M059J (cell line): ENCODE measurements at regions not wholly inside any gene's neighbourhood (a gene's known extent, or its start where the extent isn't known, plus 50 kb on each side); places are given as distances from the start of the nearest gene placed in this dataset.
A peak's percentile ranks its signal among the peaks of the same experiment; 100 is the strongest.

ENCODE experiments used
- DNase-seq: peaks from one replicate; pipeline ENCODE4 v3.0.0-alpha.2; 2012; ENCODE audit warnings: low read depth

DNA sequence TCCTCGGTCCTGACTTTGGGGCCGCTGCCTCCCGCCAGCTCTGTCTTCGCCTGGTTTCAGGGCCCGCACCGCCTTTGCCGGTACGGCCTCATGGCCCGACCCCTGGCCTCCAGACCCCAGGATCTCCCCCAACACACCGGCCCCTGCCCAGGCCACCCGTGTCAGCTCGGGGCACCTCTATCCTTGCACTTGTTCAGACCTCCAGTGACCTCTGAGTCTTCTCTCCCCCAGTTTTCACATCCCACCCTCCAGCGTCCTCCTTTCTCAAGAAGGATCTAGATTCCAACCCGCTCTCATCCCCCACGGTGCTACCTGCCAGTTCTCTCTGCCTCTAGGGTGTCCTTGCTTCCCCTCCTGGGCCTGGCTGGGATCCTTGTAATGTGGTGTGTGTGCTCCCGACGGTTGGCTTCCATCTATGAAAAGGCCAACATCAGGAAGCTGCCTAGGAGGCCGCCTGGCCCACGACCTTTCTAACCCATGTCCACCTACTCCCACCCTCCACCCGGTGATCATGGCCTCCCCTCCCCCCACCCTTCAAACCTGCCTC, 61.1 kb downstream of the SPATA31C2 start:
- DNase-seq: peak; percentile 60

DNA sequence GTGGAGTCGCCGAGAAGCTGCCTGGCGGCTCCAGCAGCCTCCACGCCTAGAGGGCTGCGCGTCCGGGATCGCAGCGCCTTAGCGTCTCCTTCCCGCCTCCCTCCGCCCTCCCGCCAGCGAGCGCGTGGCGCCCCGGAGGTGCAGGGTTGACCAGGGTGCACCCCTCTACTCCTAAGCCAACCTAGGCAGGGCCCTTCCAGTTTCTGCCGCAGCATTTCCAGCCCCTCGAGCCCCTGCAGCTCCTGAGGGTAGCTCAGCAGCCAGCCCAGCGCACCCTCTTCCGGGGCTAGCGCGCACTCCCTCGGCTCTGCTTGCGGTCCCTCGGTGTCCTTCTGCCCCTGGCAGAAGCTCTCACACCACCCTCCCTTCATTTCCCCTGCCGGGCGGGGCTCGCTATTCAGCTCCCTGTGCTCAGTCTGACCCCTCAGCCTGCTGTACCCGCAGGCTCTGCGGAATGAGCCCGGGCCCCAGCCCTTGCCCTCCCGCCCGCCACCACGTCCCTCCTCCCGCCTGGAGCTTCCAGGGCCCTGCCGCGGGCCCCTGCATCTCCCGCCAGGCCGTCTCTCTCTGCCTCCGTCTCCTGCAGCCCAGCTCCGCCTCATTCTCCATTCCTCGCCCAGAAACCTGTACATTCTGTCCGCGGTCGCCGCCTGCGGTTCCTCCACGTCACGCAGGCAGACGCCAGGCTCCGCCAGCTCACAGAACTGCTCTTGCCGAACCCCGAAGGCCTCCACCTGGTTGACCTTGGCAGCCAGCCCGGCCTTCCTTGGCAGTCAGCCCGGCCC, 61.8 kb downstream of the SPATA31C2 start:
- DNase-seq: peak; percentile 98

DNA sequence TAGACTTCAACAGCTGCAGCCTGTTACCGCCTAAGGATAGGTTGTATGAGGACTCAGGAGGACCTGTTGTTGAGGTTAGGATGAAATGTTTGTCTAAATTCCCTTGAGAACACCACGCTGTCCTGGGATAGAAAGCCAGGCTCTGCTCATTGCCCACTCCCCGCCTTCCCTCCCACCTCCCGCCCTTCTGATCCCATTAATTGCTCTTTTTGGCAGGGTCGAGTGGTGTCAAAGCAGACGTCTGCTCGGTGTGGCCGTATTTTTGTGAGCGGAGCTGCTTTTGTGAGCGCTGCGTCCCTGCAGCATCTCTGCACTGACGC, 62.3 kb downstream of the SPATA31C2 start:
- DNase-seq: no peak

DNA sequence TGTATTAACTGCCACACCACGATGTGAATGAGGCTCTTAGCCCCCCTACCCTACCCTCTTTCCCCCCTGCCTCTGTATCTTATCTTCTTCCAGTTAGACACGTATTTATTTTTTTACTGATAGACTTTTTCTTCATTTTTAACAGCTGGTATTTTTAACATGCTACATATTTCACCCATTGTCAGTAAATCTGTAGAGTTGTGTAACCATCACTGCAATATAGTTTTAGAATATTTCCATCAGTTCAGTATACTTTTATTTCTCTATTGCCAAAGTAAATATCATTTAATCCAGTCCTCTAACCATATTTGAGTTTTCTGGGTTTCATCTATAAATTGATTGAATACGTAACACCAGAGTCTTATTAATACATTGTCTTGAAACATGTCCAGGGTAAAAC, 62.8 kb downstream of the SPATA31C2 start:
- DNase-seq: no peak

DNA sequence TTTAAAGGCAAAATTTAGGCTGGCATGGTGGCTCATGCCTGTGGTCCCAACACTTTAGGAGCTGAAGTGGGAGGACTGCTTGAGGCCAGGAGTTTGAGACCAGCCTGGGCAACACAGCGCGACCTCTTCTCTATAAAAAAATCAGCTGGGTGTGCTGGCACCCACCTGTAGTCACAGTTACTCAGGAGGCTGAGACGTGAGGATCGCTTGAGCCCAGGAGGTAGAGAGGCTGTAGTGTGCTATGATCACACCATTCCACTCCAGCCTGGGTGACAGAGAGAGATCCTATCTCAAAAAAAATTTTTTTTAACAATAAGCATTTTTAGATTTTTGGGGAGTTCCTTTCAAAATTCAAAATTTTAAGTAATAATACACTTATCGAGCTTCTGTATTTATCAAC, 63.3 kb downstream of the SPATA31C2 start:
- DNase-seq: no peak

DNA sequence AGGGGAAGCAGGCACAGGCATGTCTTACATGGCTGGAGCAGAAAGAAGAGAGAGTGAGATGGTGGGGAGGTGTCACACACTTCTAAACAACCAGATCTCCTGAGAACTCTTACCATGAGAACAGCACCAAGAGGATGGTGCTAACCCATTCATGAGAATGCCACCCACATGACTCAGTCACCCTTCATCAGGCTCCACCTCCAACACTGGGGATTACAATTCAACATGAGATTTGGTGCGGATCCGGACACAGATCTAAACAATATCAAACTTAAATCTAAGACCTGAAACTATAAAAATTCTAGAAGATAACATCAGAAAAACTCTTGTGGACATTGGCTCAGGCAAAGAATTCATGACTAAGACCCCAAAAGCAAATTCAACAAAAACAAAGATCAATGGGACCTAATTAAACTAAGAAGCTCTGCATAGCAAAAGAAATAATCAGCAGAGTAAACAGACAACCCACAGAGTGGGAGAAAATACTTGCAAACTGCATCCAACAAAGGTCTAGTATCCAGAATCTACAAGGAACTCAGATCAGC, 65.4 kb downstream of the SPATA31C2 start:
- peak; percentile 90 for DNase-seq

DNA sequence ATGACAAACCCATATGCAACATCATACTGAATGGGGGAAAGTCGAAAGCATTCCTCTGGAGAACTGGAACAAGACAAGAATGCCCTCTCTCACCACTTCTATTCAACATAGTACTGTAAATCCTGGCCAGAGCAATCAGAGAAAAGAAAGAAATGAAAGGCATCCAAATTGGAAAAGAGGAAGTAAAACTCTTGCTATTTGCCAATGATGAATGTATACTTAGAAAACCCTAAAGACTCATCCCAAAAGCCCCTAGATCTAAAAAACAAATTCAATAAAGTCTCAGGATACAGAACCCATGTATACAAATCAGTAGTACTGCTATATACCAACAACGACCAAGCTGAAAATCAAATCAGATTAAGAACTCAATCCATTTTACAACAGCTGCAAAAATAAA, 66.9 kb downstream of the SPATA31C2 start:
- DNase-seq: no peak

DNA sequence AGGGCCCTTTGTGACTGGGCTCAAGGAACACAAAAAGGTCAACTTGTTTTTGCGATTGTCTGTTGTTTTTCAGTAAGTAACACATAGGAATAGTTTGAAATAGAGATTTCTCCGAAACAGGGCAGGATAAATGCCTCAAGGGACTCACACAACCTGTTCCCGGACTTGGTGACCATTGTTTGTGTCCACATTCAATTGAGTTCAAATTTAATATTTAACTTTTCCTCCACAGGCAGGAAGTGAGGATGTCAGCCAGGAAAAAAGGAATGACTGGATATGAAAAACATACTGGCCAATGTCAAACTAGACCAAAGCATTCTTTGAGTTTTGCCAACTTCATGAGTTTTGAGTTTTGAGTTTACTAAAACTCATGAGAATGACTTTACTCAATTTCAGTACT, 72.7 kb downstream of the SPATA31C2 start:
- DNase-seq: no peak

DNA sequence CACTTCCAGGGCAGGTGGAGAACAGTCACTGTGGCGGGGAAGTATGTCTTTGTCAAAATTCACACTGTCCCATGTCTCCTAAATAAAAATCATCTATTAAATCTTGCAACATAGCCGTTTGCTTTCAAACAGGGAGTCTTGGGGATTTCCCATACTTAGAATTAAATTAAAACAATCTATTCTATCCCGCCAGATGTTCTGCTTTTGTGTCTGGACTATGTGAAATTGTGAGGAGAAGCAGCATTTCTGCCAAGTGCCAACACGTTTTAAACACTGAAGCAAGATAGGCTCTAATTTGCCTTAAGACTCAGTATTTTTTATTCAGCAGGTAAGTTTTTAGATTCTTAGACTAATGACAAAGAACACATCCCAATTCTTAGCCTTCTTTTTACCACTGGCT, 73.7 kb downstream of the SPATA31C2 start:
- no peak for DNase-seq

DNA sequence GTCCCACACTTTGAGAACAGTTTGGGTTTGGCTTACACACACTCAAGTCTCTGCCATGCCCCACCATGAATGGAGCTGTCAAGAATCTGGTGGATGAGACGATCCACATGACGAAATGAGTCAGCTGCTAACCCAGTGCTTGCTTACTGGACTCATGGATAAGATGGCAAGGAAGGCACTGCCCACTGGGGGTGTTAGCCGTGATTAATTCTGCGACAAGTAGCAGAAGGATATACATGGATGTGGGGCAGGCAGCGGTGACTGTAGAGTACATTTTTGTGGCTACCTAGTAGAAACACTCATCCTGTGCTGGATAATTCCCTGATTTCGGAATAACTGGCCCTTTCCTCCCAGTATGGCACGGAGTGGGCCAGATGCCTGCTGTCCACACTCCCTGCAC, 77.5 kb downstream of the SPATA31C2 start:
- DNase-seq: peak; percentile 79

DNA sequence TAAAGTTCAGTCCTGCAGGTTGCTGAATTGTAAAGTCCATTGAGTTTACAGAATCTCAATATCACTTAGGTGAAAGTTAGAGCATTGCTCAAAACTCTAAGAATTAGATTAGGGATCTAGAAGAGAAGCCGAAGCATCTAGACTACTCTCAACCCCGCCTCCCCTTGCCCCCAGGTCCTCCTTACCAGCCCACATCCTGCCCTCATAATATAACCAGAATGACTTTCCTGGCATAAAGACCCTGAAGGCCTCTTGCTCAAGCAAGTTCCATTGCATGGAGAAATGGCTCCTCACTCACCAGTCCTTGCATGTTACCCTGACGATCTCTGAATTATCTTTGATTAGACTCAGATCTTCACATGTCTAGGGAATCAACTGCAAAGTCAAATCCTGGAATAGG, 78.8 kb downstream of the SPATA31C2 start:
- peak; percentile 65 for DNase-seq

DNA sequence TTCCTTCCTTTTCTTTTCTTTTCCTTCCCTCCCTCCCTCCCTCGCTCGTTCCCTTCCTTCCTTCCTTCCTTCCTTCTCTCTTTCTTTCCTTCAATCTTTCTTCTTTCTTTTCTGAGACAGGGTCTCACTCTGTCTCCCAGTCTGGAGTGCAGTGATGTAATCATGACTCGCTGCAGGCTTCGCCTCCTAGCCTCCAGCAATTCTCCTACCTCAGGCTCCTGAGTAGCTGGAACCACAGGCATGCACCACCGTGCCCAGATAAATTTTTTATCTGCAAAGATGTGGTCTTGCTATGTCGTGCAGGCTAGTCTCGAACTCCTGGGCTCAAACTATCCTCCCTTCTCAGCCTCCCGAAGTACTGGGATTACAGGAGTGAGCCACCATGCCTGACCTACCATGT, 81.4 kb downstream of the SPATA31C2 start:
- peak; percentile 93 for DNase-seq

DNA sequence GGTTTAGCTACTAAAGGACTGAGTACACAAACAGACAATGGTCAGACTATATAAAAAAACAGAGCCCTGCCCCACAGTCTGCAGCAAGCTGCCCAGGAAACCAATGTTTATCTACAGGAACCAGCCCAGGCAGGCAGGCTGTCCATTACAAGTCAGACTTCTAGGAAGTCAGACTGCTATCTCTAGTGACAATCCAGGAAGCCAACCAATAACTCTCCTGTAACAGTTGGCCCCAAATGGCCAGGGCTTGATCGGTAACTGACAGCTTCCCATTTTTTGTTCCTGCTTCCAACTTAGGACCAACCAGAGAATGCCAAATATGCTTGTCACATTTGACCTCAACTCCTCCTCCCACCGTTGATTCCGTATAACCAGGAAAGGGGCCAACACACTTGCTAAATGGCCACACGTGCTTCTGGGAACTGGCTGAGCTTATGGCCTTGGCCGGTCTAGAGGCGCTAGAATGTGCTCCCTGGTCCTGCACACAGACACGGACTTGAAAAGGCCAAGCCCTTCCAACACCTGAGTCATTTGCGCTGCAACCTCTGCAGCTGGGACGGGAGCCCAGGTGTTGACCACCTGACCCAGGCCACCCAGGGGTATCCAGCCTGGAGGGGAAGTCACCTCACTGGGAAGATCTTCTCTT, 79.6 kb upstream of the CDK20 start:
- DNase-seq: peak; percentile 20

DNA sequence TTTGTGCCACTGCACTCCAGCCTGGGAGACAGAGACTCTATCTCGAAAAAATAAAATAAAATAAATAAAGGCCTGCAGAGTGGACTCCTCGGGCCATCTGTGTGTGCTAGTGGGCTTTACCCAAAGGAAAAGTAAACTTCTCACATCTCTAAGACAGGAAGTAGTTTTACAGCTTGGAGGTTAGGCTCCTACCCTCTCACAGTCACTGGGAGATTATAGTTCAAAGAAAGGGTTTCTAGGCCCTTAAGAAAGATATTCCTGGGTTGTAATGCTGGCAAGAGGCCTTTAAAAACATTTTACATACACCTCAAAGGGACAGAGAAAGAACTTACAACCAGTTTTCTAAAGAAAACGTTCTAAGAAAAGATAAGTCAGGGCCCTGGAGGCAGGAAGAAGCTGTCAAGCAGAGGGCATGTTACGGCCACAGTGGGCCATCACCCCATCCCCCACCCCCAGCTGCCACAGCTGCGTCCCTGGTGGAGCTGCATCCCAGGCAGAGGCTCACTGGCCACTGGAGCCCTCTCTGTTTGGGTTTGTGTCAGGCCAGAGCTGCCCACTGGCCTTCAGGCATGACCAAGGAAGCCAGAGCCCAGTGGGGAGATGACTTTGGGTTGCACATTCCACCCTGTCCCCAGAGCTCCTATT, 78.1 kb upstream of the CDK20 start:
- peak; percentile 49 for DNase-seq

DNA sequence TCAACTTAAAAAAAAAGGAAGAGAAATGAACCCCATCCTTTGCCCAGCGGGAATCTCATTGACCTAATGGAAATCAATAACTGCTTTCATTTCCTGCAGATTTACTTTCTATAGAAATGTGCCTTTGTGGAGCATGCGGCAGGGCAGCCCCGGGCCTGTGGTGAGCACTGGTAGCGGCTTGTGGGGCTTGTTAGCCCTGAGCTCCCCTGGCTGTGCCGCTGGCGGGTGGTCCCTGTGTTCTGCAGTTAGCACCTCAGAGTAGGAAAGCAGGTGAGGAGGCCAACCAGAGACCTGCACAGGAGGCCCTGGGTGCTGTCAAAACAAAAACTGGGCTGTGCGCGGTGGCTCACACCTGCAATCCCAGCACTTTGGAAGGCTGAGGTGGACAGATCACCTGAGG, 76.8 kb upstream of the CDK20 start:
- no peak for DNase-seq

DNA sequence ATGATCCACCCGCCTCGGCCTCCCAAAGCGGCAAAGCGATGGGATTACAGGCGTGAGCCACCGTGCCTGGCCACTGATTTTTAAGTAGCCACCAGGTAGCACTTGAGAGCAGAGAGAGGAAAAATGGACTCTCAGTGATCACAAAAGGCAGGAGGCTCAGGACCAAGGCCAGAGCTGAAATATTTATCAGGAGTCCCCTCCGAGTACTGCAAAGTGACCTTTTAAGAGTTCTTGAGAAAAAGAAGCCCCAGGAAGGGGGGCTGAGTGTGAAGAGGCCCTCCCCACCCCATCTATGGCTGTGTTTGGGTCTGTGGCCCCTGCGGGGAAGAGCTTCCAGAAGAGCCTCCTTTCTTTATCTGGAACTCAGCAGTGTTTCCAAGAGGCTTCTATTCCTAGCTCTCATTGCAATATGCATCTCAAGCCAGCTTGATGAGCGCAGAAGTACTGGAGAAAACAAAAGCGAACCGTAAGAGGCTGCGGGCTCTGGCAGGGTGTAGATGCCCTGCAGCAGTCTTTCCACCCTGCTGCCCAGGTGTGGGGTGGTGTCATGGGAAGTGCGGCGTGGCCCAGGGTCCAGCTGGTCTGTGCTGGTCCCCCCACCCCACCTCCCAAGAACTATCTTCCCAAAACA, 75.5 kb upstream of the CDK20 start:
- no peak for DNase-seq

DNA sequence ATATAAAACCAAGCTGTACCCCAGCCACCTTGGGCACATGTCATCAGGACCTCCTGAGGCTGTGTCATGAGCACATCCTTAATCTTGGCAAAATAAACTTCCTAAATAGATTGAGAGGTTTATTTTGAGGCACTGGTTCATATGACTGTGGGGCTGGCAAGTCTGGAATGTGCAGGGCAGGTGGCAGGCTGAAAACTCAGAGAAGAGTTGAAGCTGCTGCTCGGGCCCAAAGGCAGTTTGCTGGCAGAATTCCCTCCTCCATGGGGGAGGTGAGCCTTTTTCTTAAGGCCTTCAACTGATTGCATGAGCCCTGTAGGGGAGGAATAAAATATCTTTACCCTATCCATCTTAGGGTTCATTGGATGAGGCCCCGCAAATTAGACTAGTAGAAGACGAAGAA, 72.2 kb upstream of the CDK20 start:
- no peak for DNase-seq

DNA sequence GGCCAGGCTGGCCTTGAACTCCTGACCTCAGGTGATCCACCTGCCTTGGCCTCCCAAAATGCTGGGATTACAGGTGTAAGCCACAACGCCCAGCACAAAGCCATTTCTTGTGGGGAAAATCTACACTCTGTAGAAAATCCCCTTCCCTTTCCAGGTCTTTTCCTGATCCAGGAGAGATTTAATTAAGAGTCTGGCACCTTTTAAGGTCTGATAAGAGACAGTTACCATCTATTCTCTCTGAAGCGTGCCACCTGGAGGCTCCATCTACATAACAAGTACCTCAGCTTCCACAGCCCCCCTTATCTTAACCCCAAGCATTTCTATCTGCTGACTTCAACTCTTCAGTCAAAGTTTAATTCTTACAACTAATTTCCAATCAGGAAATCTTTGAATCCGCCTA, 71.4 kb upstream of the CDK20 start:
- no peak for DNase-seq

DNA sequence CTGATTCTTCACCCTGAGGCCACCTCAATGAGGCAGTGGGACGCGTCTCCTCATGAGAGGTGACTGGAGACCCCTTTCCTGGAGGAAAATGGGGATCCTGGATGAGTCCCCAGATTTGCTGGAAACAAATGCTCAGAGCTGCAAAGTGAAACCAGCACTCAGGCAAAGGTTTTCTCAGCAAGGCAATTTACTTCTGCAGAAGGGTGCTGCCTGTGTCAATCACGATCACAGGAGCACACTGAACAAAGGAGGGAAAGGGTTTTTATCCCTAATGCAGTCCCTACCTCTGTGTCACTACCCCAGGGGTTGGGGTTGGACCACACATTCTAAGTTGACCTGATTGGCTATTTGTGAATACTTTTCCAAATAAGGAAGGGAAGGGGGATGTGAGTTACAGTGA, 69.9 kb upstream of the CDK20 start:
- DNase-seq: peak; percentile 25

DNA sequence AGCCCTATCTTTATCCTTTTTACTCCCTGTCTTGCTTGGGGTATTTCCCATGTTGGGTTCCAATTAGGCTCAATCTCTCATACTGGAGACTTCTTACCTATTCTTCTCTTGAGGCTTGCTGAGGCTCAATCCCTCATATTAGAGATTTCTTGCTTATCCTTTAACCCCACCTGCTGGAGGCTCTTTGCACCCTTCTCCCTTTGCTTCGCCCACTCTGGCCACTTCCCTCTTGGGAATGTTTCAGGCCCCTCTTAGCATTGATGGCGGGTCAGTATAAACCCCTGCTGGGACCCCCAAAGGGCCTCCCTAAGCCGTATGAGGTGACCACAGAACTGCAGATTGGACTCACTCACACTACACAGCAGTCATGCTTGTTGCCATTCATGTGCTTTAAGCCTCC, 69.3 kb upstream of the CDK20 start:
- no peak for DNase-seq

DNA sequence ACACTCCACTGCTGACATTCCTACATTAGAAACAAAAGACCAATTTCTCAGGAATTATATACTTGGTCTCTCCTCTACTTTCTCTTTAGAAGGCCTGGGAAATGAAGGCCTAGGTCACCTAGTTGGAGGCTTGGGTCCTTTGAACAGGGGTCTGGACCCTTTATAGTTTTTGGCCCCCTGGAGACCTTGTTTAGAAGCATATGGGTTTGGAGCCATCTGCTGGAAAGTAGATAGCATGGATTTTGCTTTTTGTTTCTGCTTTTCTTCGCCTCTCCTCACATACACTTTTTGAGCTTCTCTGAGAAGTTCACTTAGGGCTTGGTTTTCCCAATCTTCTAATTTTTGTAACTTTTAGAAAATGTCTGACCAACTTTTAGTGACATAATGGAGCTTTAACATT, 67.1 kb upstream of the CDK20 start:
- DNase-seq: no peak

DNA sequence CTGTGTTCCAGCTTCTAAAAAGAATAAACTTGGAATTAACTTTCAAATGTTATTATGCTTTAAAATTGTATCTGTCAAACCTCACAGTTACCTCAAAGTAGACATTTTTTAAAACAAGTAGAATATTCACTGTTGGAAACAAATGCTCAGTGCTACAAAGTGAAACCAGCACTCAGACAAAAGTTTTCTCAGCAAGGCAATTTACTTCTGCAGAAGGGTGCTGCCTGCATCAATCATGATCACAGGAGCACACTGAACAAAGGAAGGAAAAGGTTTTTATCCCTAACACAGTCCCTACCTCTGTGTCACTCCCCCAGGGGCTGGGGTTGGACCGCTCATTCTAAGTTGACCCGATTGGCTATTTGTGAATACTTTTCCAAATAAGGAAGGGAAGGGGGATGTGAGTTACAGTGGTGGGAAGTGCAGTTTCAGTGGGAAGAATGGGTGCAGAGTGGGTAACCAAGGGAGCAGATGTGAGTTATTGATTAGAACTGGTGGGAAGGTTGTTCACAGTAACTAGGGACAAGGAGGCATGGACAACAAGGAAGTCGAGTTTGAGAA, 63.0 kb upstream of the CDK20 start:
- no peak for DNase-seq
